NCI-H1694 (cell line): ENCODE measurements at regions not wholly inside any gene's neighbourhood (a gene's known extent, or its start where the extent isn't known, plus 50 kb on each side); places are given as distances from the start of the nearest gene placed in this dataset.

Experiments used
- DNase-seq: peaks from one replicate; lab custom pipeline; 2025; lab: John Stamatoyannopoulos, UW

GRCh38 chr6:104207635-104208034 lies 652.1 kb downstream of the HACE1 start:
- DNase-seq, result no peak

GRCh38 chr6:104201557-104201956 lies 658.2 kb downstream of the HACE1 start:
- no peak for DNase-seq

GRCh38 chr6:104187616-104188015 lies 672.1 kb downstream of the HACE1 start:
- no peak for DNase-seq

GRCh38 chr6:104186831-104187230 lies 672.9 kb downstream of the HACE1 start:
- no peak for DNase-seq

GRCh38 chr6:104183816-104184435 lies 675.8 kb downstream of the HACE1 start:
- no peak for DNase-seq

GRCh38 chr6:104182811-104183210 lies 676.9 kb downstream of the HACE1 start:
- no peak for DNase-seq

- no peak for DNase-seq
Observed at GRCh38 chr6:104173668-104174067, 686.1 kb downstream of the HACE1 start.

- no peak for DNase-seq
Observed at GRCh38 chr6:104170401-104170800, 689.3 kb downstream of the HACE1 start.

- DNase-seq, result no peak
Observed at GRCh38 chr6:104166055-104166668, 693.6 kb downstream of the HACE1 start.

- no peak for DNase-seq
Observed at GRCh38 chr6:104162036-104162669, 697.6 kb downstream of the HACE1 start.

- DNase-seq, result no peak
Observed at GRCh38 chr6:104159045-104159618, 700.6 kb downstream of the HACE1 start.

- DNase-seq, result no peak
Observed at GRCh38 chr6:104143757-104144156, 716.0 kb downstream of the HACE1 start.

GRCh38 chr6:104134876-104135275 lies 724.8 kb downstream of the HACE1 start:
- DNase-seq, result no peak

GRCh38 chr6:104130343-104130742 lies 729.4 kb downstream of the HACE1 start:
- no peak for DNase-seq

GRCh38 chr6:104126315-104127005 lies 733.3 kb downstream of the HACE1 start:
- no peak for DNase-seq

GRCh38 chr6:104123227-104123626 lies 736.5 kb downstream of the HACE1 start:
- no peak for DNase-seq

GRCh38 chr6:104118274-104118673 lies 741.4 kb downstream of the HACE1 start:
- DNase-seq, result no peak

GRCh38 chr6:104109806-104110205 lies 749.9 kb downstream of the HACE1 start:
- no peak for DNase-seq

- DNase-seq, result no peak
Observed at GRCh38 chr6:104108634-104109033, 751.1 kb downstream of the HACE1 start.

- DNase-seq, result no peak
Observed at GRCh38 chr6:104095661-104096416, 763.9 kb downstream of the HACE1 start.

- no peak for DNase-seq
Observed at GRCh38 chr6:104087765-104088164, 772.0 kb downstream of the HACE1 start.

- no peak for DNase-seq
Observed at GRCh38 chr6:104068281-104068680, 791.4 kb downstream of the HACE1 start.
